Heart left ventricle (tissue), 13 donors: ENCODE measurements at regions not wholly inside any gene's neighbourhood (a gene's known extent, or its start where the extent isn't known, plus 50 kb on each side); places are given as distances from the start of the nearest gene placed in this dataset.

Experiments
- CTCF ChIP-seq, 12 donors: fragments of 200-600 bp; sonication (generic) in 4 of 12; IDR thresholded peaks; one replicate each; pipeline versions ENCODE4 v1.5.0 to v1.8.0; 2018 to 2022; ENCODE audit warnings: antibody characterized with exemption in 12 of 12, mild to moderate bottlenecking in 5 of 12
- POLR2A ChIP-seq, 2 donors: fragments of 450-650 bp; IDR thresholded peaks; one replicate each; pipeline ENCODE4 v1.6.1; 2017; ENCODE audit warnings: antibody characterized with exemption in 2 of 2, mild to moderate bottlenecking in 2 of 2, moderate library complexity in 2 of 2
- donor health status: ischemic (EF 13 %, LVEDD 7.1; RV severe dilation, severe dysfunction).
- donor health status: DM: no; HTN: yes; CAD: no.
- donor health status: DM: no; HTN: no; CAD: no.
- donor health status: ischemic (EF 25% LVEDD 6.9; RV normal size, moderate dysfunction).
- donor health status: ischemic (EF 25% LVEDD 5.7; RV mildly dilated, moderate dysfunction).
- donor health status: ischemic (EF 35%, LVEDD 5.7; RV mildly dilated, moderate dysfunction).
- donor health status: nonischemic (EF 11% LVEDD 7.7; RV severe dilation, severe dysfunction).
- donor health status: DM: yes; HTN: yes; CAD: no.
- donor health status: PGD.
- donor health status: ischemic (EF 29% LVEDD 5.4; RV normal size, mild dysfunction).
- donor health status: nonischemic (EF 23%, LVEDD 6.1; RV moderate dilation, normal function).

GRCh38 chr13:104900191-104900817 is 1635.2 kb downstream of the EFNB2 start:
- TF ChIP-seq CTCF (IDR thresholded peaks at IDR 0.05) (peak in 1 of 12 donors; percentile 20), POLR2A (IDR thresholded peaks at IDR 0.05) (no peak)
